ENCODE measurements at regions not wholly inside any gene's neighbourhood (a gene's known extent, or its start where the extent isn't known, plus 50 kb on each side); places are given as distances from the start of the nearest gene placed in this dataset.

GRCh38 chr9:29174136-29174535 is 1600.9 kb upstream of the C9orf72 start:
- no peak for TF ChIP-seq ZNF10 (tag by site-specific recombination; IDR thresholded peaks at IDR 0.05)
- no peak for TF ChIP-seq CTCF (tag by site-specific recombination; IDR thresholded peaks at IDR 0.05)
- no peak for TF ChIP-seq ZNF48 (tag by site-specific recombination; IDR thresholded peaks at IDR 0.05)
- no peak for TF ChIP-seq ZBTB20 (tag by site-specific recombination; IDR thresholded peaks at IDR 0.05)

Data from HEK293 (cell line).